ENCODE measurements at regions not wholly inside any gene's neighbourhood (a gene's known extent, or its start where the extent isn't known, plus 50 kb on each side); places are given as distances from the start of the nearest gene placed in this dataset.

DNA sequence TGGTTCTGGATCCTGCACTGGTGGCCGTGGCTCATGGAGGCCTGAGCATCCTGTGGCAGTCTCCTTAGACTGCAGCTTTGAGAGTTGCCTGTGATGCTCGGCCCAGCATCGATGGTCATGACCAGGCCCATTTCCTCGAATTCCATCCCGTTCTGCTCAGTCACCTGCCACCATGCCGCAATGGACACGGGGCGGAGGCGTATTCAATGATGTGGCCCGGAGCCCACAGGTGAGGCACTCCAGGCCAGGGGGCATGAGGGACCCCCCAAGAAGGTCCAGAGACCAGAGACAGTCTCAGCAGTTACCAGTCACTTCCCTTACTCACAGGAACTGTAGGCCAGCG lies 53.6 kb downstream of the SHANK2 start:
- TF ChIP-seq ZFX (CRISPR knock-in tag; IDR thresholded peaks at IDR 0.05) (no peak), JUN (IDR thresholded peaks at IDR 0.05; ENCODE audit: borderline replicate concordance, low read depth, low read length) (no peak), JUN (CRISPR knock-in tag; IDR thresholded peaks at IDR 0.05; ENCODE audit: borderline replicate concordance) (no peak), HDAC1 (IDR thresholded peaks at IDR 0.05) (no peak), RNF2 (IDR thresholded peaks at IDR 0.05) (no peak)
- TF ChIP-seq, protein P1, sequence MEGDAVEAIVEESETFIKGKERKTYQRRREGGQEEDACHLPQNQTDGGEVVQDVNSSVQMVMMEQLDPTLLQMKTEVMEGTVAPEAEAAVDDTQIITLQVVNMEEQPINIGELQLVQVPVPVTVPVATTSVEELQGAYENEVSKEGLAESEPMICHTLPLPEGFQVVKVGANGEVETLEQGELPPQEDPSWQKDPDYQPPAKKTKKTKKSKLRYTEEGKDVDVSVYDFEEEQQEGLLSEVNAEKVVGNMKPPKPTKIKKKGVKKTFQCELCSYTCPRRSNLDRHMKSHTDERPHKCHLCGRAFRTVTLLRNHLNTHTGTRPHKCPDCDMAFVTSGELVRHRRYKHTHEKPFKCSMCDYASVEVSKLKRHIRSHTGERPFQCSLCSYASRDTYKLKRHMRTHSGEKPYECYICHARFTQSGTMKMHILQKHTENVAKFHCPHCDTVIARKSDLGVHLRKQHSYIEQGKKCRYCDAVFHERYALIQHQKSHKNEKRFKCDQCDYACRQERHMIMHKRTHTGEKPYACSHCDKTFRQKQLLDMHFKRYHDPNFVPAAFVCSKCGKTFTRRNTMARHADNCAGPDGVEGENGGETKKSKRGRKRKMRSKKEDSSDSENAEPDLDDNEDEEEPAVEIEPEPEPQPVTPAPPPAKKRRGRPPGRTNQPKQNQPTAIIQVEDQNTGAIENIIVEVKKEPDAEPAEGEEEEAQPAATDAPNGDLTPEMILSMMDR (IDR thresholded peaks at IDR 0.05 in 2 of 3, conservative IDR thresholded peaks at IDR 0.05 in 1 of 3; ENCODE audit: insufficient read depth in 2 of 3, low read depth in 1 of 3, low read length in 3 of 3) = no peak
- TF ChIP-seq, protein P2, sequence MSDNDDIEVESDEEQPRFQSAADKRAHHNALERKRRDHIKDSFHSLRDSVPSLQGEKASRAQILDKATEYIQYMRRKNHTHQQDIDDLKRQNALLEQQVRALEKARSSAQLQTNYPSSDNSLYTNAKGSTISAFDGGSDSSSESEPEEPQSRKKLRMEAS (CRISPR knock-in tag; IDR thresholded peaks at IDR 0.05) = no peak
- TF ChIP-seq, protein P3, sequence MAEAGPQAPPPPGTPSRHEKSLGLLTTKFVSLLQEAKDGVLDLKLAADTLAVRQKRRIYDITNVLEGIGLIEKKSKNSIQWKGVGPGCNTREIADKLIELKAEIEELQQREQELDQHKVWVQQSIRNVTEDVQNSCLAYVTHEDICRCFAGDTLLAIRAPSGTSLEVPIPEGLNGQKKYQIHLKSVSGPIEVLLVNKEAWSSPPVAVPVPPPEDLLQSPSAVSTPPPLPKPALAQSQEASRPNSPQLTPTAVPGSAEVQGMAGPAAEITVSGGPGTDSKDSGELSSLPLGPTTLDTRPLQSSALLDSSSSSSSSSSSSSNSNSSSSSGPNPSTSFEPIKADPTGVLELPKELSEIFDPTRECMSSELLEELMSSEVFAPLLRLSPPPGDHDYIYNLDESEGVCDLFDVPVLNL (CRISPR knock-in tag; IDR thresholded peaks at IDR 0.05; ENCODE audit: low read depth) = no peak
- TF ChIP-seq, protein P4, sequence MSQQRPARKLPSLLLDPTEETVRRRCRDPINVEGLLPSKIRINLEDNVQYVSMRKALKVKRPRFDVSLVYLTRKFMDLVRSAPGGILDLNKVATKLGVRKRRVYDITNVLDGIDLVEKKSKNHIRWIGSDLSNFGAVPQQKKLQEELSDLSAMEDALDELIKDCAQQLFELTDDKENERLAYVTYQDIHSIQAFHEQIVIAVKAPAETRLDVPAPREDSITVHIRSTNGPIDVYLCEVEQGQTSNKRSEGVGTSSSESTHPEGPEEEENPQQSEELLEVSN (IDR thresholded peaks at IDR 0.05; ENCODE audit: borderline replicate concordance in 1 of 2, extremely low read depth in 1 of 2, insufficient read depth in 1 of 2, insufficient read length in 1 of 2, low read depth in 1 of 2, low read length in 1 of 2, poor library complexity in 1 of 2, severe bottlenecking in 1 of 2) = no peak
